ENCODE measurements at regions not wholly inside any gene's neighbourhood (a gene's known extent, or its start where the extent isn't known, plus 50 kb on each side); places are given as distances from the start of the nearest gene placed in this dataset.

GRCh38 chr4:81838586-81838985 lies 366.9 kb upstream of the RASGEF1B start:
- Histone ChIP-seq H4K20me1 (ENCODE audit: control insufficient read depth, extremely low read depth, insufficient read depth, low read length) (no peaks in the 10 kb centered on the region), H3K79me2 (ENCODE audit: control insufficient read depth, insufficient read depth, low read length) (no peaks in the 10 kb centered on the region), H3K27ac (ENCODE audit: insufficient read depth, low read length) (no peak overlapping the region), H3K4me3 (replicated peaks in 1 of 4; ENCODE audit: control extremely low read depth in 1 of 4, insufficient read depth in 1 of 4, low read depth in 3 of 4, low read length in 4 of 4) (no peak overlapping the region), H2AFZ (ENCODE audit: low read length) (no peak overlapping the region), H3K36me3 (ENCODE audit: control insufficient read depth, insufficient read depth, low read length) (no peaks in the 10 kb centered on the region), H3K4me1 (ENCODE audit: control insufficient read depth, extremely low read depth, insufficient read depth, low read length) (no peaks in the 10 kb centered on the region), H3K9ac (ENCODE audit: insufficient read depth, low read length) (no peak overlapping the region), H3K9me3 (ENCODE audit: control insufficient read depth, insufficient read depth, low read depth, low read length) (no peaks in the 10 kb centered on the region), H3K4me2 (ENCODE audit: extremely low read depth, insufficient read depth, low read length) (no peak overlapping the region), H3K27me3 (ENCODE audit: control insufficient read depth, insufficient read depth, low read length) (no peaks in the 10 kb centered on the region)
- DNase-seq (ENCODE audit: low read depth in 2 of 2): no peak
- TF ChIP-seq, protein P1, sequence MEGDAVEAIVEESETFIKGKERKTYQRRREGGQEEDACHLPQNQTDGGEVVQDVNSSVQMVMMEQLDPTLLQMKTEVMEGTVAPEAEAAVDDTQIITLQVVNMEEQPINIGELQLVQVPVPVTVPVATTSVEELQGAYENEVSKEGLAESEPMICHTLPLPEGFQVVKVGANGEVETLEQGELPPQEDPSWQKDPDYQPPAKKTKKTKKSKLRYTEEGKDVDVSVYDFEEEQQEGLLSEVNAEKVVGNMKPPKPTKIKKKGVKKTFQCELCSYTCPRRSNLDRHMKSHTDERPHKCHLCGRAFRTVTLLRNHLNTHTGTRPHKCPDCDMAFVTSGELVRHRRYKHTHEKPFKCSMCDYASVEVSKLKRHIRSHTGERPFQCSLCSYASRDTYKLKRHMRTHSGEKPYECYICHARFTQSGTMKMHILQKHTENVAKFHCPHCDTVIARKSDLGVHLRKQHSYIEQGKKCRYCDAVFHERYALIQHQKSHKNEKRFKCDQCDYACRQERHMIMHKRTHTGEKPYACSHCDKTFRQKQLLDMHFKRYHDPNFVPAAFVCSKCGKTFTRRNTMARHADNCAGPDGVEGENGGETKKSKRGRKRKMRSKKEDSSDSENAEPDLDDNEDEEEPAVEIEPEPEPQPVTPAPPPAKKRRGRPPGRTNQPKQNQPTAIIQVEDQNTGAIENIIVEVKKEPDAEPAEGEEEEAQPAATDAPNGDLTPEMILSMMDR (conservative IDR thresholded peaks at IDR 0.05 in 1 of 2, IDR thresholded peaks at IDR 0.05 in 1 of 2; ENCODE audit: low read depth in 1 of 2, low read length in 2 of 2): no peak
- no peak for TF ChIP-seq EZH2 (IDR thresholded peaks at IDR 0.05; ENCODE audit: low read length, missing control alignments)

- H3K9me3 ChIP-seq (ENCODE audit: control insufficient read depth, insufficient read depth, low read depth, low read length): no peaks in the 10 kb centered on the region
- H3K27ac ChIP-seq (ENCODE audit: insufficient read depth, low read length): no peak overlapping the region
- no peak overlapping the region for H2AFZ ChIP-seq (ENCODE audit: low read length)
- no peaks in the 10 kb centered on the region for H4K20me1 ChIP-seq (ENCODE audit: control insufficient read depth, extremely low read depth, insufficient read depth, low read length)
- TF ChIP-seq EZH2 (IDR thresholded peaks at IDR 0.05; ENCODE audit: low read length, missing control alignments): no peak
- no peak overlapping the region for H3K4me3 ChIP-seq (replicated peaks in 1 of 4; ENCODE audit: control extremely low read depth in 1 of 4, insufficient read depth in 1 of 4, low read depth in 3 of 4, low read length in 4 of 4)
- no peaks in the 10 kb centered on the region for H3K4me1 ChIP-seq (ENCODE audit: control insufficient read depth, extremely low read depth, insufficient read depth, low read length)
- no peaks in the 10 kb centered on the region for H3K27me3 ChIP-seq (ENCODE audit: control insufficient read depth, insufficient read depth, low read length)
- H3K36me3 ChIP-seq (ENCODE audit: control insufficient read depth, insufficient read depth, low read length): no peaks in the 10 kb centered on the region
- no peaks in the 10 kb centered on the region for H3K79me2 ChIP-seq (ENCODE audit: control insufficient read depth, insufficient read depth, low read length)
- no peak overlapping the region for H3K4me2 ChIP-seq (ENCODE audit: extremely low read depth, insufficient read depth, low read length)
- H3K9ac ChIP-seq (ENCODE audit: insufficient read depth, low read length): no peak overlapping the region
- no peak for DNase-seq (ENCODE audit: low read depth in 2 of 2)
Observed at GRCh38 chr4:81836716-81837115, 365.0 kb upstream of the RASGEF1B start.

DNA sequence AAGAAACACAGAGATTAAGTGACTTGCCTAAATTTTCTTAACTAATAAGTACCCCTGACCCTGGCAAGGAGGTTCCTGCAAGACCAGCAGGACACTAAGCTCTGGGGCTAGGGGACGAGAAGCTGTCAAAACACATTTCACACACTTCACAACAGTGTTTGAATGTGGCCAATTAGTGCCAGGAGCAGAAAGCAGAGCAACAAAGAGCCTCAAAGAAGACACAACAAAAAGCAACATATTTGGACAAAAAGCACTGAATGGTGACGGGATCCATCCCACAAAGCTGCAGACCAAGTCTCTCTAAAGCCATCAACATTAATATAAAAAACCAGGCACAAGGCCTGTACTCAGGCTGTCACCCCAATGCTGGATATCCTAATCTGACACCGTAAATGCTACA lies 361.9 kb upstream of the RASGEF1B start:
- Histone ChIP-seq H3K36me3 (ENCODE audit: control insufficient read depth, insufficient read depth, low read length) (no peaks in the 10 kb centered on the region), H3K79me2 (ENCODE audit: control insufficient read depth, insufficient read depth, low read length) (no peaks in the 10 kb centered on the region), H3K4me3 (replicated peaks in 1 of 4; ENCODE audit: control extremely low read depth in 1 of 4, insufficient read depth in 1 of 4, low read depth in 3 of 4, low read length in 4 of 4) (no peak overlapping the region), H2AFZ (ENCODE audit: low read length) (no peak overlapping the region), H3K9ac (ENCODE audit: insufficient read depth, low read length) (no peak overlapping the region), H3K9me3 (ENCODE audit: control insufficient read depth, insufficient read depth, low read depth, low read length) (no peaks in the 10 kb centered on the region), H4K20me1 (ENCODE audit: control insufficient read depth, extremely low read depth, insufficient read depth, low read length) (no peaks in the 10 kb centered on the region), H3K27me3 (ENCODE audit: control insufficient read depth, insufficient read depth, low read length) (no peaks in the 10 kb centered on the region), H3K4me1 (ENCODE audit: control insufficient read depth, extremely low read depth, insufficient read depth, low read length) (no peaks in the 10 kb centered on the region), H3K4me2 (ENCODE audit: extremely low read depth, insufficient read depth, low read length) (no peak overlapping the region), H3K27ac (ENCODE audit: insufficient read depth, low read length) (no peak overlapping the region)
- DNase-seq (ENCODE audit: low read depth in 2 of 2): no peak
- no peak for TF ChIP-seq EZH2 (IDR thresholded peaks at IDR 0.05; ENCODE audit: low read length, missing control alignments)
- TF ChIP-seq, protein P1 (conservative IDR thresholded peaks at IDR 0.05 in 1 of 2, IDR thresholded peaks at IDR 0.05 in 1 of 2; ENCODE audit: low read depth in 1 of 2, low read length in 2 of 2): no peak
